Upper lobe of left lung (tissue), 4 donors: ENCODE measurements at regions not wholly inside any gene's neighbourhood (a gene's known extent, or its start where the extent isn't known, plus 50 kb on each side); places are given as distances from the start of the nearest gene placed in this dataset.

Source experiments
- EP300 ChIP-seq, 4 donors: sonication (generic); formaldehyde crosslinking; IDR thresholded peaks; one replicate each; pipeline ENCODE4 v1.5.1; 2017; ENCODE audit warnings: antibody characterized with exemption in 4 of 4, control low read depth in 2 of 4
- TF ChIP-seq, protein P1 (sequence below), 6 experiments: fragments of 450-650 bp in 4 of 6; fragments of 200-600 bp in 2 of 6; sonication (generic) in 2 of 6; IDR thresholded peaks; one replicate each; pipeline ENCODE4 v1.5.1; 2016 to 2019; ENCODE audit warnings: antibody characterized with exemption in 6 of 6

DNA sequence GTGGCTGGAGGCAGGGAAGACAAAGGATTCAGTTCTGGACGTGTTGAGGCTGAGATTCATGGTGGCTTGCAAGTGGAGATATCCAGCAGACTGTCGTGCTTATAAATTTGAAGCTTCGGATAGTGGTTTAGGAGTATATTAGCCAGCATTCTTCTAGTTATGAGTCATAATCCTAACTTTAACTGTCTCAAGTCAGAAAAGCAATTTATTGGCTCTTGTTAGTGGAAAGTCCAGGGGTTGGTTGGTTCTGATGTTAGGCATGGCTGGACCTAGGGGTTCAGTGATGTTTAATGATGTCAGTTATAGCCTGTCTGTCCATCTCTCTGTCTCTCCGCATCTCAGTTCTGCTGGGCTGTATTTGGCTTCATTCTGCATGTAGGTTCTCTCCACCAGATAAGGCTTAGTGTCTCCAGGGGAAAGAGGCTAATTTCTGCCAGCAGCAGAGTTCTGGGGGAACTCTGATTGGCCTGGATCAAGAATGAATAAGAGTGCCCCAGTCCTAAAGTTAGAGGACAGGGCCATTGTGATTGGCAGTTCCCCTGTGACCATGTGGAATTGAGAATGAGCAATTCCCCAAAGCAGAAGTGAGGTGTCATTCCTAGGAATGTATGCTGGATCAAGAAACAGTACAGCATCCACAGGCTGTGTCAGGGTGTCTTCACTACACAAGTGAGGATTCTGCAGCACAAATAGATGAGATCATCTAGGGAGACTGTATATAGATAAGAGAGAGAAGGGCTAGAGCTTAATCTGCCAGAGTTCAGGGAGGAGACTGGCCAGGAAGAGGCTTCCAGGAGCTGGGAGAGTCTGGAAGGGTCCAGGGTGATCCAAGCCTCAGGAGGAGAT, 72.9 kb upstream of the SHB start:
- TF ChIP-seq, protein P1, sequence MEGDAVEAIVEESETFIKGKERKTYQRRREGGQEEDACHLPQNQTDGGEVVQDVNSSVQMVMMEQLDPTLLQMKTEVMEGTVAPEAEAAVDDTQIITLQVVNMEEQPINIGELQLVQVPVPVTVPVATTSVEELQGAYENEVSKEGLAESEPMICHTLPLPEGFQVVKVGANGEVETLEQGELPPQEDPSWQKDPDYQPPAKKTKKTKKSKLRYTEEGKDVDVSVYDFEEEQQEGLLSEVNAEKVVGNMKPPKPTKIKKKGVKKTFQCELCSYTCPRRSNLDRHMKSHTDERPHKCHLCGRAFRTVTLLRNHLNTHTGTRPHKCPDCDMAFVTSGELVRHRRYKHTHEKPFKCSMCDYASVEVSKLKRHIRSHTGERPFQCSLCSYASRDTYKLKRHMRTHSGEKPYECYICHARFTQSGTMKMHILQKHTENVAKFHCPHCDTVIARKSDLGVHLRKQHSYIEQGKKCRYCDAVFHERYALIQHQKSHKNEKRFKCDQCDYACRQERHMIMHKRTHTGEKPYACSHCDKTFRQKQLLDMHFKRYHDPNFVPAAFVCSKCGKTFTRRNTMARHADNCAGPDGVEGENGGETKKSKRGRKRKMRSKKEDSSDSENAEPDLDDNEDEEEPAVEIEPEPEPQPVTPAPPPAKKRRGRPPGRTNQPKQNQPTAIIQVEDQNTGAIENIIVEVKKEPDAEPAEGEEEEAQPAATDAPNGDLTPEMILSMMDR (IDR thresholded peaks at IDR 0.05) = no peak
- TF ChIP-seq EP300 (IDR thresholded peaks at IDR 0.05) = no peak
